T47D (cell line): ENCODE measurements at regions not wholly inside any gene's neighbourhood (a gene's known extent, or its start where the extent isn't known, plus 50 kb on each side); places are given as distances from the start of the nearest gene placed in this dataset.

Source experiments
- DNase-seq, 2 experiments: peaks; one replicate each; pipeline versions ENCODE4 v3.0.0 to v3.0.0-alpha.2; 2011 to 2012; ENCODE audit warnings: low read depth in 1 of 2, low spot score in 1 of 2
- JUND ChIP-seq: IDR thresholded peaks from 2 replicates; pipeline ENCODE4 v1.6.1; 2012; ENCODE audit warnings: low read depth
- in situ Hi-C: cut with HindIII; loops from 2 replicates; pipeline ENCODE4 v1.10.0; 2016; ENCODE audit warnings: low sequenced_read_pairs, low pct_unique_long_range_greater_than_20kb

- no peak for TF ChIP-seq JUND
- DNase-seq = no peak
- in situ Hi-C loops = no loop called here
These were observed 52.4 kb upstream of the SPATA13 start for GRCh38 chr13:24107955-24108614.

- in situ Hi-C loops = no loop called here
- no peak for DNase-seq
- TF ChIP-seq JUND = no peak
These were observed 51.9 kb upstream of the SPATA13 start for GRCh38 chr13:24108615-24108965.

GRCh38 chr13:24110011-24110410 is 50.5 kb upstream of the SPATA13 start:
- in situ Hi-C loops = no loop called here

More at GRCh38 chr13:24110011-24110410, 50.5 kb upstream of the SPATA13 start:
- TF ChIP-seq JUND = no peak
- peak in 1 of 2 experiments; percentile 33 for DNase-seq
